ENCODE measurements at regions not wholly inside any gene's neighbourhood (a gene's known extent, or its start where the extent isn't known, plus 50 kb on each side); places are given as distances from the start of the nearest gene placed in this dataset.

GRCh38 chr6:20023549-20024315 lies 186.6 kb downstream of the ID4 start:
- peak in 1 of 2 donors; percentile 8 for DNase-seq (ENCODE audit: extremely low read depth in 1 of 2, low read depth in 1 of 2)

DNA sequence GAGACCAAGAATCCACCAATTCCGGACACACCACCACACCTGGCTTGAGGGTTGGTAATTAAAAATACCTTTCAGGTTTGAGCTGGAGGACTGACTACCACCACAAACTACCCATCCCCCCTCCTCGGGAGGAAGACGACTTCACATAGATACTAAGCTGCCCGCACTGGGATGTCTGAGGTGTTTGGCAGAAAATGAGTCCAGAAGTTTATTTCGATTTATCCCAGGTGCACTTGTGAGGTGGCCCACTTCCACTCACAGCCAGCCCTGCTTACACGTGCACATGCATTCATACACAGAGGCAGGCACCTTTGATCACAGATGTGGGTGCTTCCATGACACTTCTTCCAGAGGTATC lies 187.1 kb downstream of the ID4 start:
- no peak for DNase-seq (ENCODE audit: extremely low read depth in 1 of 2, low read depth in 1 of 2)

- no peak for DNase-seq (ENCODE audit: extremely low read depth in 1 of 2, low read depth in 1 of 2)
Observed at GRCh38 chr6:20024978-20025377, 187.3 kb downstream of the MBOAT1 start.

DNA sequence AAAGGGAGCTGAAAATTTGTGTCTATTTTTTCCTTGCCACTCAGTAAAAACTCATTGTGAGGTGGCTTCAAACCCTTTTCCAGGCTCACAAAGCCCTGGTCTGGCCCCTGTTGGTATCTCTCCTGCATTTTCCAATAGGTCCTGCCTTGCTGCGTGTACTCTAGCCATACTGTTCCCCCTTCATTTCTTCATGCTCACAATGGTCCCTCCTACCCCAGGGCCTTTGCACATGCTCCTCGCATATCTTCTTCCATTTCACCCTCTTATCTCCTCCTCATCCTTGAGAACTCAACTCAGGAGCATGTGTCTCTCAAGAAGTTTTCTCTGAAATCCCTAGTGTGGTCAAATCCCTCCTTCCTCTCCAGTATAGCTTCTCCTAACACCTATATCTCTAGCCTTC lies 186.6 kb downstream of the MBOAT1 start:
- no peak for DNase-seq (ENCODE audit: extremely low read depth in 1 of 2, low read depth in 1 of 2)

DNA sequence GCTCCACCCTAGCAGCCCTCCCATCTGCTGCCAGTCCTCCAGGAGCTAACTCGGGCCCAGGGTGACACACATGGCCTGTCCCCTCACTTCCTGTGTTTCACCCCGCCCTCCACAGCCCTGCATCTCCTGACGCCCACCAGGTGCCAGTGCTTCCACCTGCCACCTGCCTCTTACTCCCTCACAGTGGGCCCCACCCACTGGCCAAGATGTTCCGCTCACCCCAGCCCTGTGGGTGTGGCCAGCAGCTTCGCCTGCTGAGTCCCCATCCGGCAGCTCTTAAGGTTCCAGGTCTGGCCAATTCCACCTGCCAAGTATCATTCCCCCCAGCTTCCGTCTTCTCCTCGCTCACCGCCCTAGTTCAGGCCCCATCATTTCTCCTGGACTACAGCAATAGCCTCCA lies 184.1 kb downstream of the MBOAT1 start:
- DNase-seq (ENCODE audit: extremely low read depth in 1 of 2, low read depth in 1 of 2), result no peak

GRCh38 chr6:20028562-20028961 lies 183.7 kb downstream of the MBOAT1 start:
- no peak for DNase-seq (ENCODE audit: extremely low read depth in 1 of 2, low read depth in 1 of 2)

GRCh38 chr6:20029979-20030378 lies 182.3 kb downstream of the MBOAT1 start:
- DNase-seq (ENCODE audit: extremely low read depth in 1 of 2, low read depth in 1 of 2), result no peak

DNA sequence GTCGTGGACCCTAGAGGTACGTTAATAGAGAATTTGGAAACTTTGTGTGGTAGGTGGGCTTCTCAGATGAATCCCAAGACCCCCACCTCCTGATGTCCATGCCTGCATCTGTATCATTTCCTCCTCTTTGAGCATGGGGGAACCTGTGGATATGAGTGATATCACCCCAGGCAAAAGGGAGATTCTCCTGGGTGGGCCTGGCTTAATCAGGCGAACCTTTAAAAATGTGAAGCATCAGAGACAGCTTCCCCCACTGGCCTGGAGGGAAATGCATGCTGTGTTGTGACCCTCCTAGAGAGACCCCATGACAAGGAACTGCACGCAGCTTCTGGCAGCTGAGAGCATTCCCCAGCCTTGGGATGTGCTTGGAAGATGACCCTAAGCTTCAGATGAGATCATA lies 180.9 kb downstream of the MBOAT1 start:
- no peak for DNase-seq (ENCODE audit: extremely low read depth in 1 of 2, low read depth in 1 of 2)

DNA sequence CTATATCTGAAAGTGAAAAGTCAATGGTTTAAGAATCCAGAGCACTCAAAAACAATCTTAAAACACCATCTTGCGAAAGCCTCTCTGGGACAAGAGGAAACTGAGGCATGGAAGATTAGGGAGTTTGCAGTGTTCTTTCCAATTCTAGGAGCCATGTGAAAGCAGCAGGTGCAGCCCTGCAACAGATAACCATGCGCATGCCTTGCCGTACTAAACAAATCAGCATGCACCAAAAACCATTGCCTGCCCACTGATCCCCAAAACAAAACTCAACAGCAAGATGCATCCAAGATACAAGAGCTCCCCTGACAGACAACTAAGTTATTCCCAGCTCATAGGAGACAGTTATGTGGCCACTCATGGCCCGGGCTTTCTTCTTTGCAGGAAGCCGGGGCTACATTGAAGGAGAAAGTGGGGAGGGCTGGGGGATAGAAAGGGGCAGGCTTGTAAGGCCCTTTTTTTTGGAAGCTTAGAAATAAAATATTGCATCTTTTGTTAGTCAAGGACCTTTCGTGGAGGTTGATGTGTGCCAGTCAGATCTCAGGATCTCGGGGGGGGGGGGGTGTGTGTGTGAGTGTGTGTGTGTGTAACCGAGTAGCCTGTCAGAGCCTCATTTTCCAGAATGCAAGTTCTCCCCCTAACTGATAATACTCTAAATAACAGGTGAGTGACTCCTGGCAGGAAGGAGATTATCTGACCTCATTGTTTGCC lies 178.4 kb downstream of the MBOAT1 start:
- no peak for DNase-seq (ENCODE audit: extremely low read depth in 1 of 2, low read depth in 1 of 2)

DNA sequence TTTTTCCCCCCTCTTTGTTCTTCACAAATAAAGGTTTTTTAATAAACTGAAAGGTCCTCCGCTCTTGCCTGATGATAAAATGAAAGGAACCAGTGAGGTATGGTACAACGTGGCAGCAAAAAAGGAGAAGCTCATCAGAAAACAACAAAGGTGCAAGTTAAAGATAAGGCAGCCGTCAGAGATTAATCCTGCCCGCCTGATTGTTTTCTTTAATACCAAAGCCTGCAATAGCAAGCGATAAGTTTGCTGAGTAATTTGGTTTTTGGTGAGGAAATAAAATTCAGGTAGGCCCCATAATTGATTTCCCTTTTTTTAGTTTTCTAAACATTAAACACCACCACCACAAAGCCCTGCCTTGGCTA lies 177.9 kb downstream of the MBOAT1 start:
- DNase-seq (ENCODE audit: extremely low read depth in 1 of 2, low read depth in 1 of 2), result no peak

GRCh38 chr6:20036141-20036677 lies 176.1 kb downstream of the MBOAT1 start:
- no peak for DNase-seq (ENCODE audit: extremely low read depth in 1 of 2, low read depth in 1 of 2)

GRCh38 chr6:20038410-20039204 lies 173.7 kb downstream of the MBOAT1 start:
- DNase-seq (ENCODE audit: extremely low read depth in 1 of 2, low read depth in 1 of 2), result no peak

DNA sequence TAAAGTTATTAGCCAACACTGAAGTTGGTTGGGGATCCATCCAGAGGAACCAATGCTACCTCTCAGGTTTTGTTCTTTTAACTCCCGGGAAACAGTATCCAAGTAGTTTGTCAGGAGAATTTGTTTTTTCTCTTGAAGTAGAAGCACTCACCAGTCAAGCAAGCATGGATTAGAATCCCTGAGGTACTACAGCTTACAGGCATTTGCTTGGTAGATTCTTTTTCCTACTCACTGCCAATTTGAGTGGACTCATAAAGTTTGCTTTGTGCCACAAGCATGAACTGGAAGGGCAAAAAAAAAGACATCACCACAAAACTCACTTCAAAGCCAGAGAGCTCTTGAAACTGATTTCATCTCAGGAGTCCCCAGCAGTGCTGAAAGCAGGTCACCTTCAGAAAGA lies 167.4 kb downstream of the MBOAT1 start:
- DNase-seq (ENCODE audit: extremely low read depth in 1 of 2, low read depth in 1 of 2), result no peak

Measured in activated CD8-positive, alpha-beta memory T cell treated with anti-CD3 and anti-CD28 coated beads for 1 hour (primary cell).